Endodermal cell (in vitro differentiated cells): ENCODE measurements at regions not wholly inside any gene's neighbourhood (a gene's known extent, or its start where the extent isn't known, plus 50 kb on each side); places are given as distances from the start of the nearest gene placed in this dataset.

Experiments used
- DNase-seq: peaks from one replicate; pipeline ENCODE4 v3.0.0-alpha.2; 2017
- H3K27ac ChIP-seq: 2 replicates; pipeline ENCODE4 v1.5.1; 2013; ENCODE audit warnings: mild to moderate bottlenecking, low read depth, low read length, moderate library complexity
- H3K27me3 ChIP-seq: 2 replicates; pipeline ENCODE4 v1.6.1; 2013; ENCODE audit warnings: mild to moderate bottlenecking, low read length, moderate library complexity; ENCODE audit not compliant: insufficient read depth, control insufficient read depth, poor library complexity, severe bottlenecking
- H3K36me3 ChIP-seq: 2 replicates; pipeline ENCODE4 v1.7.0; 2013; ENCODE audit warnings: mild to moderate bottlenecking, low read length, moderate library complexity; ENCODE audit not compliant: control insufficient read depth, insufficient read depth
- H3K4me1 ChIP-seq: one replicate; pipeline ENCODE4 v1.7.0; 2013; ENCODE audit warnings: low read length; ENCODE audit not compliant: control insufficient read depth, insufficient read depth
- H3K4me3 ChIP-seq: 2 replicates; pipeline ENCODE4 v1.5.1; 2013; ENCODE audit warnings: mild to moderate bottlenecking, low read length, moderate library complexity
- H3K9ac ChIP-seq: 2 replicates; pipeline ENCODE4 v1.6.1; 2013; ENCODE audit warnings: mild to moderate bottlenecking, low read length, moderate library complexity; ENCODE audit not compliant: poor library complexity, severe bottlenecking; ENCODE audit errors: extremely low read depth
- H3K9me3 ChIP-seq: 2 replicates; pipeline ENCODE4 v1.6.1; 2013; ENCODE audit warnings: mild to moderate bottlenecking, low read length, moderate library complexity; ENCODE audit not compliant: control insufficient read depth
- H3K27ac Mint-ChIP-seq: 2 replicates; pipeline ENCODE4 v1.8.0; 2020; ENCODE audit warnings: mixed read lengths
- H3K27me3 Mint-ChIP-seq: 2 replicates; pipeline ENCODE4 v1.8.0; 2021; ENCODE audit warnings: mild to moderate bottlenecking, mixed read lengths; ENCODE audit not compliant: insufficient read depth
- H3K36me3 Mint-ChIP-seq: 2 replicates; pipeline ENCODE4 v1.8.0; 2020; ENCODE audit warnings: low read depth, mixed read lengths
- H3K4me1 Mint-ChIP-seq: 2 replicates; pipeline ENCODE4 v1.8.0; 2020; ENCODE audit warnings: mixed read lengths
- H3K4me3 Mint-ChIP-seq: 2 replicates; pipeline ENCODE4 v1.8.0; 2020; ENCODE audit warnings: mild to moderate bottlenecking, moderate library complexity, mixed read lengths
- H3K9me3 Mint-ChIP-seq: 2 replicates; pipeline ENCODE4 v1.8.0; 2020; ENCODE audit warnings: mild to moderate bottlenecking, mixed read lengths
- CTCF ChIP-seq: fragments of 200-600 bp; sonication (generic); conservative IDR thresholded peaks from 2 replicates; pipeline ENCODE4 v1.5.0; 2021; ENCODE audit warnings: antibody characterized with exemption, mild to moderate bottlenecking
- WGBS, 2 experiments: methylation state at CpG; one replicate each; pipeline versions ENCODE4 v1.1.5 to v1.1.7; 2013; ENCODE audit warnings: missing lambda C conversion rate in 2 of 2, mixed read lengths in 1 of 2; ENCODE audit not compliant: insufficient coverage in 1 of 2, insufficient read length in 1 of 2; 5-methylcytosine and 5-hydroxymethylcytosine counted together

- Mint-ChIP-seq H3K4me3 (no peak overlapping the region), H3K36me3 (no peaks in the 10 kb centered on the region), H3K9me3 (no peaks in the 10 kb centered on the region), H3K27me3 (no peaks in the 10 kb centered on the region), H3K27ac (no peak overlapping the region), H3K4me1 (peaks cover 2% of the 10 kb centered on the region)
- H3K4me1 ChIP-seq = no peaks in the 10 kb centered on the region
- H3K4me3 ChIP-seq = no peak overlapping the region
- no peaks in the 10 kb centered on the region for H3K27me3 ChIP-seq
- H3K36me3 ChIP-seq = no peaks in the 10 kb centered on the region
- DNase-seq = no peak
- TF ChIP-seq CTCF = no peak
- 98 to 100% methylated on average over 1 to 3 of the region's 3 CpGs for WGBS, 2 experiments
- H3K27ac ChIP-seq = no peak overlapping the region
- no peaks in the 10 kb centered on the region for H3K9me3 ChIP-seq
- H3K9ac ChIP-seq = no peak overlapping the region
Measured at GRCh38 chr6:105695461-105695860, 292.6 kb upstream of the PREP start.

GRCh38 chr6:105692613-105693215, 289.8 kb upstream of the PREP start:
- H3K4me1 ChIP-seq = no peaks in the 10 kb centered on the region
- H3K9me3 ChIP-seq = peaks cover 16% of the 10 kb centered on the region
- Mint-ChIP-seq H3K36me3 (no peaks in the 10 kb centered on the region), H3K27ac (no peak overlapping the region), H3K9me3 (peaks cover 14% of the 10 kb centered on the region), H3K4me3 (no peak overlapping the region), H3K4me1 (peaks cover 2% of the 10 kb centered on the region), H3K27me3 (no peaks in the 10 kb centered on the region)
- H3K36me3 ChIP-seq = no peaks in the 10 kb centered on the region
- no peak for TF ChIP-seq CTCF
- H3K9ac ChIP-seq = no peak overlapping the region
- H3K27ac ChIP-seq = no peak overlapping the region
- 96 to 97% methylated on average over 3 to 4 of the region's 4 CpGs for WGBS, 2 experiments
- no peak overlapping the region for H3K4me3 ChIP-seq
- no peak for DNase-seq
- no peaks in the 10 kb centered on the region for H3K27me3 ChIP-seq

GRCh38 chr6:105691971-105692370, 289.1 kb upstream of the PREP start:
- H3K4me3 Mint-ChIP-seq = no peak overlapping the region
- Histone ChIP-seq H3K36me3 (no peaks in the 10 kb centered on the region), H3K9me3 (peaks cover 24% of the 10 kb centered on the region), H3K27ac (no peak overlapping the region), H3K4me3 (no peak overlapping the region), H3K9ac (no peak overlapping the region), H3K27me3 (no peaks in the 10 kb centered on the region), H3K4me1 (no peaks in the 10 kb centered on the region)
- TF ChIP-seq CTCF = no peak
- H3K27me3 Mint-ChIP-seq = no peaks in the 10 kb centered on the region
- no peak for DNase-seq
- peaks cover 2% of the 10 kb centered on the region for H3K36me3 Mint-ChIP-seq
- H3K4me1 Mint-ChIP-seq = no peaks in the 10 kb centered on the region
- peaks cover 21% of the 10 kb centered on the region for H3K9me3 Mint-ChIP-seq
- 92 to 93% methylated on average over 2 of the region's 2 CpGs for WGBS, 2 experiments
- H3K27ac Mint-ChIP-seq = no peak overlapping the region
